ENCODE measurements at regions not wholly inside any gene's neighbourhood (a gene's known extent, or its start where the extent isn't known, plus 50 kb on each side); places are given as distances from the start of the nearest gene placed in this dataset.

GRCh38 chr1:239733995-239734394 lies 347.6 kb downstream of the CHRM3 start:
- Histone ChIP-seq H3K4me3 (no peak overlapping the region), H4K20me1 (replicated peaks; ENCODE audit: insufficient read depth) (no peaks in the 10 kb centered on the region), H2AFZ (no peak overlapping the region), H3K27ac (ENCODE audit: low read depth) (no peak overlapping the region), H3K27me3 (ENCODE audit: insufficient read depth) (no peaks in the 10 kb centered on the region), H3K36me3 (ENCODE audit: insufficient read depth) (no peaks in the 10 kb centered on the region), H3K4me1 (ENCODE audit: insufficient read depth) (no peaks in the 10 kb centered on the region), H3K9me2 (ENCODE audit: insufficient read depth) (no peaks in the 10 kb centered on the region), H3F3A (replicated peaks; ENCODE audit: low read depth) (no peaks in the 10 kb centered on the region), H3K4me2 (no peak overlapping the region), H3K79me2 (replicated peaks; ENCODE audit: insufficient read depth) (no peaks in the 10 kb centered on the region)
- Mint-ChIP-seq H3K27ac (no peak overlapping the region), H3K9me3 (no peaks in the 10 kb centered on the region), H3K36me3 (ENCODE audit: low read depth) (no peaks in the 10 kb centered on the region), H3K4me1 (peaks cover 3% of the 10 kb centered on the region; the same call in 1 of the 3 replicates), H3K27me3 (ENCODE audit: insufficient read depth, low read depth, poor library complexity) (peaks cover 2% of the 10 kb centered on the region), H3K4me3 (no peak overlapping the region)
- DNase-seq (ENCODE audit: low spot score) (no peak), ATAC-seq (no peak)
- TF ChIP-seq ZNF462 (CRISPR knock-in tag; IDR thresholded peaks at IDR 0.05): no peak
- no peak for TF ChIP-seq POLR2AphosphoS5 (IDR thresholded peaks at IDR 0.05; ENCODE audit: low read depth)
- TF ChIP-seq EZH2 (IDR thresholded peaks at IDR 0.05; ENCODE audit: low read depth, unreplicated experiment): no peak
- no peak for TF ChIP-seq EZH2phosphoT487 (IDR thresholded peaks at IDR 0.05; ENCODE audit: unreplicated experiment)
- TF ChIP-seq ETS1 (IDR thresholded peaks at IDR 0.05): no peak
- TF ChIP-seq NANOG (IDR thresholded peaks at IDR 0.05; ENCODE audit: borderline replicate concordance): no peak
- no peak for TF ChIP-seq CREB1 (CRISPR knock-in tag; IDR thresholded peaks at IDR 0.05; ENCODE audit: low read depth)
- TF ChIP-seq REST (IDR thresholded peaks at IDR 0.05; ENCODE audit: unreplicated experiment): no peak

Measured in GM23338 (cell line).